ENCODE measurements at regions not wholly inside any gene's neighbourhood (a gene's known extent, or its start where the extent isn't known, plus 50 kb on each side); places are given as distances from the start of the nearest gene placed in this dataset.

DNA sequence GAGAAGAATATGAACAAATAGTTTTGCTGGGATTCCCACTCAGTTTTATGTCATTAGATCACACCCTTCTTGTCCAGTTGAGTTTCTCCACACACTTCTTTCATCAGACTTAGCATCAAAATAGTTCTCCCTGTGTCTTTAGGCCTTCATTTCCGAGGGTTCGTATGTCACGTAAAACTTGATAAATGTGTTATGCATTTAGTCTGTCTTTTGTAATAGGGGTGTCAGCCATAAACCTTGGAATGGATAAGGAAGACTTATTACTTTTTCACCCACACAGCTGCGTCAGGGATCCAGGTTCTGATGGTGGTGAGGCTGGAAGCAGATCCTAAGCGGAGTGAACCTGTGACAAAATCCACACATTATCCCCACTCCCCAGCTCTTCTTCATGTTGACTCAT lies 246.8 kb downstream of the CD83 start:
- ChIA-PET CTCF (no interaction called here), POLR2A (no interaction called here)
- Histone ChIP-seq H3K9me3 (no peaks in the 10 kb centered on the region), H3K4me1 (ENCODE audit: control insufficient read depth in 1 of 2, insufficient read depth in 2 of 2, low read depth in 1 of 2, low read length in 1 of 2) (no peaks in the 10 kb centered on the region), H3K36me3 (replicated peaks in 1 of 2; ENCODE audit: control insufficient read depth in 1 of 2, insufficient read depth in 2 of 2, low read length in 1 of 2) (no peaks in the 10 kb centered on the region), H3K9ac (no peak overlapping the region), H3K4me3 (ENCODE audit: low read depth in 2 of 2, low read length in 1 of 2) (no peak overlapping the region), H3K4me2 (no peak overlapping the region), H3K27ac (ENCODE audit: low read depth in 2 of 2, low read length in 1 of 2) (no peak overlapping the region), H3K27me3 (ENCODE audit: insufficient read depth) (no peaks in the 10 kb centered on the region), H3K9me2 (no peaks in the 10 kb centered on the region), H3F3A (replicated peaks; ENCODE audit: insufficient read depth) (no peaks in the 10 kb centered on the region), H4K20me1 (ENCODE audit: insufficient read depth) (no peaks in the 10 kb centered on the region), H2AFZ (ENCODE audit: low read depth) (no peak overlapping the region), H3K79me2 (ENCODE audit: insufficient read depth) (no peaks in the 10 kb centered on the region)
- TF ChIP-seq, protein P1, sequence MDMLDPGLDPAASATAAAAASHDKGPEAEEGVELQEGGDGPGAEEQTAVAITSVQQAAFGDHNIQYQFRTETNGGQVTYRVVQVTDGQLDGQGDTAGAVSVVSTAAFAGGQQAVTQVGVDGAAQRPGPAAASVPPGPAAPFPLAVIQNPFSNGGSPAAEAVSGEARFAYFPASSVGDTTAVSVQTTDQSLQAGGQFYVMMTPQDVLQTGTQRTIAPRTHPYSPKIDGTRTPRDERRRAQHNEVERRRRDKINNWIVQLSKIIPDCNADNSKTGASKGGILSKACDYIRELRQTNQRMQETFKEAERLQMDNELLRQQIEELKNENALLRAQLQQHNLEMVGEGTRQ (IDR thresholded peaks at IDR 0.05; ENCODE audit: borderline replicate concordance, low read depth, low read length) = no peak
- no peak for TF ChIP-seq MEF2A (IDR thresholded peaks at IDR 0.05; ENCODE audit: borderline replicate concordance, low read depth)
- TF ChIP-seq FOXM1 (IDR thresholded peaks at IDR 0.05; ENCODE audit: low read depth) = no peak
- WGBS (ENCODE audit: low lambda C conversion rate) = 67% methylated on average over 5 of the region's 5 CpGs
- DNase-seq = no peak

DNA sequence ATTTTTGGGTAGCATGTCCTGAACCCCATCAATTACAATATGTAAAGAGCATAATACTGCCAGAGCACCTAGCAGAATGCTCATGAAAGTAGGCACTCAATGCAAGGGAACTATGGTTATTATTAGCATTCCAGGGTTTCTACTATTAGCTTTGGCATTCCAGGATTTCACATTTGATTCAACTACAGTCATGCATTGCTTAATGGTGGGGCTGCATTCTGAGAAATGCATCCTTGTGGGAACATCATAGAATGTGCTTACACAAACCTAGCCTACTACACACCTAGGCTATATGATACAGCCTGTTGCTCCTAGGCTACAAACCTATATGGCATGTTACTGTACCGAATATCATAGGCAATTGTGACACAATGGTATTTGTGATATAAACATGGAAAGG lies 247.8 kb downstream of the CD83 start:
- H3F3A ChIP-seq (replicated peaks; ENCODE audit: insufficient read depth) = no peaks in the 10 kb centered on the region
- H3K27me3 ChIP-seq (ENCODE audit: insufficient read depth) = no peaks in the 10 kb centered on the region
- no peak overlapping the region for H3K9ac ChIP-seq
- H4K20me1 ChIP-seq (ENCODE audit: insufficient read depth) = no peaks in the 10 kb centered on the region
- no peaks in the 10 kb centered on the region for H3K36me3 ChIP-seq (replicated peaks in 1 of 2; ENCODE audit: control insufficient read depth in 1 of 2, insufficient read depth in 2 of 2, low read length in 1 of 2)
- H3K9me3 ChIP-seq = no peaks in the 10 kb centered on the region
- no peak overlapping the region for H3K4me2 ChIP-seq
- H3K4me3 ChIP-seq (ENCODE audit: low read depth in 2 of 2, low read length in 1 of 2) = no peak overlapping the region
- no peak overlapping the region for H3K27ac ChIP-seq (ENCODE audit: low read depth in 2 of 2, low read length in 1 of 2)
- CTCF ChIA-PET = no interaction called here
- 13% methylated on average over 1 of the region's 1 CpG for WGBS (ENCODE audit: low lambda C conversion rate)
- POLR2A ChIA-PET = no interaction called here
- no peaks in the 10 kb centered on the region for H3K4me1 ChIP-seq (ENCODE audit: control insufficient read depth in 1 of 2, insufficient read depth in 2 of 2, low read depth in 1 of 2, low read length in 1 of 2)
- DNase-seq = no peak
- H3K9me2 ChIP-seq = no peaks in the 10 kb centered on the region
- no peaks in the 10 kb centered on the region for H3K79me2 ChIP-seq (ENCODE audit: insufficient read depth)
- H2AFZ ChIP-seq (ENCODE audit: low read depth) = no peak overlapping the region
- TF ChIP-seq EZH2phosphoT487 (IDR thresholded peaks at IDR 0.05; ENCODE audit: borderline replicate concordance, low read depth) = no peak
- no peak for TF ChIP-seq GATA2 (CRISPR knock-in tag; IDR thresholded peaks at IDR 0.05)
- no peak for TF ChIP-seq YY1 (IDR thresholded peaks at IDR 0.05; ENCODE audit: low read depth)
- no peak for TF ChIP-seq RCOR1 (IDR thresholded peaks at IDR 0.05; ENCODE audit: low read length)
- TF ChIP-seq, protein P2, sequence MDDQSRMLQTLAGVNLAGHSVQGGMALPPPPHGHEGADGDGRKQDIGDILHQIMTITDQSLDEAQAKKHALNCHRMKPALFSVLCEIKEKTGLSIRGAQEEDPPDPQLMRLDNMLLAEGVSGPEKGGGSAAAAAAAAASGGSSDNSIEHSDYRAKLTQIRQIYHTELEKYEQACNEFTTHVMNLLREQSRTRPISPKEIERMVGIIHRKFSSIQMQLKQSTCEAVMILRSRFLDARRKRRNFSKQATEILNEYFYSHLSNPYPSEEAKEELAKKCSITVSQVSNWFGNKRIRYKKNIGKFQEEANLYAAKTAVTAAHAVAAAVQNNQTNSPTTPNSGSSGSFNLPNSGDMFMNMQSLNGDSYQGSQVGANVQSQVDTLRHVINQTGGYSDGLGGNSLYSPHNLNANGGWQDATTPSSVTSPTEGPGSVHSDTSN (IDR thresholded peaks at IDR 0.05) = no peak
- TF ChIP-seq TEAD4 (IDR thresholded peaks at IDR 0.05; ENCODE audit: borderline replicate concordance, insufficient read depth) = no peak
- TF ChIP-seq, protein P3, sequence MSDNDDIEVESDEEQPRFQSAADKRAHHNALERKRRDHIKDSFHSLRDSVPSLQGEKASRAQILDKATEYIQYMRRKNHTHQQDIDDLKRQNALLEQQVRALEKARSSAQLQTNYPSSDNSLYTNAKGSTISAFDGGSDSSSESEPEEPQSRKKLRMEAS (IDR thresholded peaks at IDR 0.05; ENCODE audit: low read depth) = no peak
- TF ChIP-seq, protein P4, sequence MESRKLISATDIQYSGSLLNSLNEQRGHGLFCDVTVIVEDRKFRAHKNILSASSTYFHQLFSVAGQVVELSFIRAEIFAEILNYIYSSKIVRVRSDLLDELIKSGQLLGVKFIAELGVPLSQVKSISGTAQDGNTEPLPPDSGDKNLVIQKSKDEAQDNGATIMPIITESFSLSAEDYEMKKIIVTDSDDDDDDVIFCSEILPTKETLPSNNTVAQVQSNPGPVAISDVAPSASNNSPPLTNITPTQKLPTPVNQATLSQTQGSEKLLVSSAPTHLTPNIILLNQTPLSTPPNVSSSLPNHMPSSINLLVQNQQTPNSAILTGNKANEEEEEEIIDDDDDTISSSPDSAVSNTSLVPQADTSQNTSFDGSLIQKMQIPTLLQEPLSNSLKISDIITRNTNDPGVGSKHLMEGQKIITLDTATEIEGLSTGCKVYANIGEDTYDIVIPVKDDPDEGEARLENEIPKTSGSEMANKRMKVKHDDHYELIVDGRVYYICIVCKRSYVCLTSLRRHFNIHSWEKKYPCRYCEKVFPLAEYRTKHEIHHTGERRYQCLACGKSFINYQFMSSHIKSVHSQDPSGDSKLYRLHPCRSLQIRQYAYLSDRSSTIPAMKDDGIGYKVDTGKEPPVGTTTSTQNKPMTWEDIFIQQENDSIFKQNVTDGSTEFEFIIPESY (IDR thresholded peaks at IDR 0.05; ENCODE audit: borderline replicate concordance, low read depth) = no peak
- TF ChIP-seq RAD21 (IDR thresholded peaks at IDR 0.05; ENCODE audit: low read length) = no peak
- TF ChIP-seq, protein P1 (IDR thresholded peaks at IDR 0.05; ENCODE audit: borderline replicate concordance, low read depth, low read length) = no peak
- TF ChIP-seq SMC3 (IDR thresholded peaks at IDR 0.05; ENCODE audit: low read depth, low read length) = no peak
- TF ChIP-seq, protein P5, sequence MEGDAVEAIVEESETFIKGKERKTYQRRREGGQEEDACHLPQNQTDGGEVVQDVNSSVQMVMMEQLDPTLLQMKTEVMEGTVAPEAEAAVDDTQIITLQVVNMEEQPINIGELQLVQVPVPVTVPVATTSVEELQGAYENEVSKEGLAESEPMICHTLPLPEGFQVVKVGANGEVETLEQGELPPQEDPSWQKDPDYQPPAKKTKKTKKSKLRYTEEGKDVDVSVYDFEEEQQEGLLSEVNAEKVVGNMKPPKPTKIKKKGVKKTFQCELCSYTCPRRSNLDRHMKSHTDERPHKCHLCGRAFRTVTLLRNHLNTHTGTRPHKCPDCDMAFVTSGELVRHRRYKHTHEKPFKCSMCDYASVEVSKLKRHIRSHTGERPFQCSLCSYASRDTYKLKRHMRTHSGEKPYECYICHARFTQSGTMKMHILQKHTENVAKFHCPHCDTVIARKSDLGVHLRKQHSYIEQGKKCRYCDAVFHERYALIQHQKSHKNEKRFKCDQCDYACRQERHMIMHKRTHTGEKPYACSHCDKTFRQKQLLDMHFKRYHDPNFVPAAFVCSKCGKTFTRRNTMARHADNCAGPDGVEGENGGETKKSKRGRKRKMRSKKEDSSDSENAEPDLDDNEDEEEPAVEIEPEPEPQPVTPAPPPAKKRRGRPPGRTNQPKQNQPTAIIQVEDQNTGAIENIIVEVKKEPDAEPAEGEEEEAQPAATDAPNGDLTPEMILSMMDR (IDR thresholded peaks at IDR 0.05) = no peak
- no peak for TF ChIP-seq FOXJ3 (CRISPR knock-in tag; IDR thresholded peaks at IDR 0.05)
- TF ChIP-seq, protein P6, sequence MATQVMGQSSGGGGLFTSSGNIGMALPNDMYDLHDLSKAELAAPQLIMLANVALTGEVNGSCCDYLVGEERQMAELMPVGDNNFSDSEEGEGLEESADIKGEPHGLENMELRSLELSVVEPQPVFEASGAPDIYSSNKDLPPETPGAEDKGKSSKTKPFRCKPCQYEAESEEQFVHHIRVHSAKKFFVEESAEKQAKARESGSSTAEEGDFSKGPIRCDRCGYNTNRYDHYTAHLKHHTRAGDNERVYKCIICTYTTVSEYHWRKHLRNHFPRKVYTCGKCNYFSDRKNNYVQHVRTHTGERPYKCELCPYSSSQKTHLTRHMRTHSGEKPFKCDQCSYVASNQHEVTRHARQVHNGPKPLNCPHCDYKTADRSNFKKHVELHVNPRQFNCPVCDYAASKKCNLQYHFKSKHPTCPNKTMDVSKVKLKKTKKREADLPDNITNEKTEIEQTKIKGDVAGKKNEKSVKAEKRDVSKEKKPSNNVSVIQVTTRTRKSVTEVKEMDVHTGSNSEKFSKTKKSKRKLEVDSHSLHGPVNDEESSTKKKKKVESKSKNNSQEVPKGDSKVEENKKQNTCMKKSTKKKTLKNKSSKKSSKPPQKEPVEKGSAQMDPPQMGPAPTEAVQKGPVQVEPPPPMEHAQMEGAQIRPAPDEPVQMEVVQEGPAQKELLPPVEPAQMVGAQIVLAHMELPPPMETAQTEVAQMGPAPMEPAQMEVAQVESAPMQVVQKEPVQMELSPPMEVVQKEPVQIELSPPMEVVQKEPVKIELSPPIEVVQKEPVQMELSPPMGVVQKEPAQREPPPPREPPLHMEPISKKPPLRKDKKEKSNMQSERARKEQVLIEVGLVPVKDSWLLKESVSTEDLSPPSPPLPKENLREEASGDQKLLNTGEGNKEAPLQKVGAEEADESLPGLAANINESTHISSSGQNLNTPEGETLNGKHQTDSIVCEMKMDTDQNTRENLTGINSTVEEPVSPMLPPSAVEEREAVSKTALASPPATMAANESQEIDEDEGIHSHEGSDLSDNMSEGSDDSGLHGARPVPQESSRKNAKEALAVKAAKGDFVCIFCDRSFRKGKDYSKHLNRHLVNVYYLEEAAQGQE (IDR thresholded peaks at IDR 0.05; ENCODE audit: low read depth, low read length) = no peak
- TF ChIP-seq JUND (IDR thresholded peaks at IDR 0.05) = no peak
- TF ChIP-seq ELF1 (IDR thresholded peaks at IDR 0.05) = no peak

Data from SK-N-SH (cell line).